GM12864 (cell line): ENCODE measurements at regions not wholly inside any gene's neighbourhood (a gene's known extent, or its start where the extent isn't known, plus 50 kb on each side); places are given as distances from the start of the nearest gene placed in this dataset.

ENCODE experiments used
- DNase-seq: peaks from one replicate; pipeline ENCODE4 v3.0.0-alpha.2; 2011; ENCODE audit warnings: low read depth
- H3K4me3 ChIP-seq: 2 replicates; pipeline ENCODE4 v1.5.1; 2011; ENCODE audit warnings: mild to moderate bottlenecking, low read depth, low read length, control low read depth
- CTCF ChIP-seq: IDR thresholded peaks from 2 replicates; pipeline ENCODE4 v1.5.1; 2011; ENCODE audit warnings: low read depth, mild to moderate bottlenecking, moderate library complexity, low read length, control low read depth, inconsistent platforms; ENCODE audit errors: missing control alignments

GRCh38 chr5:56367748-56368147 lies 134.6 kb upstream of the ANKRD55 start:
- no peak for TF ChIP-seq CTCF
- no peak for DNase-seq
- no peak overlapping the region for H3K4me3 ChIP-seq

GRCh38 chr5:56366986-56367385 lies 133.9 kb upstream of the ANKRD55 start:
- no peak overlapping the region for H3K4me3 ChIP-seq
- DNase-seq, result no peak
- no peak for TF ChIP-seq CTCF

- H3K4me3 ChIP-seq, result no peak overlapping the region
- TF ChIP-seq CTCF, result no peak
- no peak for DNase-seq
These were observed 128.3 kb upstream of the ANKRD55 start for GRCh38 chr5:56361398-56361797.

- TF ChIP-seq CTCF, result no peak
- H3K4me3 ChIP-seq, result no peak overlapping the region
- DNase-seq, result no peak
These were observed 127.7 kb upstream of the ANKRD55 start for GRCh38 chr5:56360816-56361215.

- DNase-seq, result no peak
- no peak for TF ChIP-seq CTCF
- no peak overlapping the region for H3K4me3 ChIP-seq
These were observed 126.9 kb upstream of the ANKRD55 start for GRCh38 chr5:56359809-56360685.

GRCh38 chr5:56358703-56359681 lies 125.9 kb upstream of the ANKRD55 start:
- no peak for TF ChIP-seq CTCF
- no peak for DNase-seq
- H3K4me3 ChIP-seq, result no peak overlapping the region
